ENCODE measurements at regions not wholly inside any gene's neighbourhood (a gene's known extent, or its start where the extent isn't known, plus 50 kb on each side); places are given as distances from the start of the nearest gene placed in this dataset.

GRCh38 chr16:73193464-73193863 is 145.5 kb upstream of the ZFHX3 start:
- Histone ChIP-seq H3K79me1 (ENCODE audit: low read length) (peaks cover 2% of the 10 kb centered on the region), H3K4me2 (ENCODE audit: low read length) (no peak overlapping the region)
- WGBS (ENCODE audit: extremely low coverage, insufficient coverage, insufficient read length), result no CpG with 5 or more reads among the region's 1 CpG

GRCh38 chr16:73192232-73192894 is 144.4 kb upstream of the ZFHX3 start:
- H3K23ac ChIP-seq (ENCODE audit: low read length), result no peak overlapping the region
- peaks cover 0 to 2% of the 10 kb centered on the region in 2 experiments for H3K4me1 ChIP-seq (ENCODE audit: control insufficient read depth in 1 of 2, insufficient read depth in 2 of 2, low read length in 2 of 2)
- no CpG with 5 or more reads among the region's 19 CpGs for whole genome bisulfite sequencing (ENCODE audit: extremely low coverage, insufficient coverage, insufficient read length)
- no peaks in the 10 kb centered on the region for H3K79me2 ChIP-seq (ENCODE audit: control insufficient read depth, insufficient read depth, low read length, poor library complexity)
- H2AK5ac ChIP-seq (ENCODE audit: low read length), result no peak overlapping the region
- H2AFZ ChIP-seq (ENCODE audit: insufficient read depth, low read length, poor library complexity), result no peak overlapping the region
- H2BK120ac ChIP-seq (ENCODE audit: insufficient read depth, low read length, poor library complexity), result no peak overlapping the region
- H3K27ac ChIP-seq (ENCODE audit: low read depth, low read length), result no peak overlapping the region
- H3K79me1 ChIP-seq (ENCODE audit: low read length), result peaks cover 2% of the 10 kb centered on the region
- H2BK12ac ChIP-seq (ENCODE audit: low read length), result no peak overlapping the region
- no peak overlapping the region for H3K14ac ChIP-seq (ENCODE audit: low read length)
- H4K8ac ChIP-seq (ENCODE audit: low read depth, low read length), result no peak overlapping the region
- no peak overlapping the region for H3K4me3 ChIP-seq (ENCODE audit: low read depth, low read length)
- no peaks in the 10 kb centered on the region for H3K36me3 ChIP-seq (ENCODE audit: control insufficient read depth in 1 of 2, insufficient read depth in 2 of 2, low read length in 2 of 2)
- H3K27me3 ChIP-seq (ENCODE audit: insufficient read depth, low read length), result no peaks in the 10 kb centered on the region
- no peak overlapping the region for H4K12ac ChIP-seq (ENCODE audit: low read depth, low read length)
- no peak for DNase-seq
- no peak overlapping the region for H3K9ac ChIP-seq (ENCODE audit: low read length)
- H3K4ac ChIP-seq (ENCODE audit: low read depth, low read length), result no peak overlapping the region
- no peak overlapping the region for H4K91ac ChIP-seq (ENCODE audit: low read depth, low read length)
- H2BK5ac ChIP-seq (ENCODE audit: low read depth, low read length, poor library complexity), result no peak overlapping the region
- H3K9me3 ChIP-seq (ENCODE audit: insufficient read depth, low read depth, low read length), result peaks cover 2% of the 10 kb centered on the region
- H3K18ac ChIP-seq (ENCODE audit: low read length), result no peak overlapping the region
- no peak overlapping the region for H3K4me2 ChIP-seq (ENCODE audit: low read length)

More at GRCh38 chr16:73193464-73193863, 145.5 kb upstream of the ZFHX3 start:
- Histone ChIP-seq H4K91ac (ENCODE audit: low read depth, low read length) (no peak overlapping the region), H4K12ac (ENCODE audit: low read depth, low read length) (no peak overlapping the region), H3K79me2 (ENCODE audit: control insufficient read depth, insufficient read depth, low read length, poor library complexity) (no peaks in the 10 kb centered on the region), H3K27ac (ENCODE audit: low read depth, low read length) (no peak overlapping the region), H2BK120ac (ENCODE audit: insufficient read depth, low read length, poor library complexity) (no peak overlapping the region), H3K9me3 (ENCODE audit: insufficient read depth, low read depth, low read length) (peaks cover 2% of the 10 kb centered on the region), H2BK5ac (ENCODE audit: low read depth, low read length, poor library complexity) (no peak overlapping the region), H2AK5ac (ENCODE audit: low read length) (no peak overlapping the region), H3K4ac (ENCODE audit: low read depth, low read length) (no peak overlapping the region), H2BK12ac (ENCODE audit: low read length) (no peak overlapping the region), H3K36me3 (ENCODE audit: control insufficient read depth in 1 of 2, insufficient read depth in 2 of 2, low read length in 2 of 2) (no peaks in the 10 kb centered on the region), H3K18ac (ENCODE audit: low read length) (no peak overlapping the region), H3K23ac (ENCODE audit: low read length) (no peak overlapping the region), H3K14ac (ENCODE audit: low read length) (no peak overlapping the region), H4K8ac (ENCODE audit: low read depth, low read length) (no peak overlapping the region), H3K4me3 (ENCODE audit: low read depth, low read length) (no peak overlapping the region), H3K4me1 (ENCODE audit: control insufficient read depth in 1 of 2, insufficient read depth in 2 of 2, low read length in 2 of 2) (peaks cover 0 to 2% of the 10 kb centered on the region in 2 experiments), H2AFZ (ENCODE audit: insufficient read depth, low read length, poor library complexity) (no peak overlapping the region), H3K9ac (ENCODE audit: low read length) (no peak overlapping the region), H3K27me3 (ENCODE audit: insufficient read depth, low read length) (no peaks in the 10 kb centered on the region)
- no peak for DNase-seq

GRCh38 chr16:73191660-73192046 is 143.7 kb upstream of the ZFHX3 start:
- Histone ChIP-seq H3K4me1 (ENCODE audit: control insufficient read depth in 1 of 2, insufficient read depth in 2 of 2, low read length in 2 of 2) (peaks cover 0 to 1% of the 10 kb centered on the region in 2 experiments), H3K18ac (ENCODE audit: low read length) (no peak overlapping the region), H3K79me2 (ENCODE audit: control insufficient read depth, insufficient read depth, low read length, poor library complexity) (no peaks in the 10 kb centered on the region), H3K79me1 (ENCODE audit: low read length) (peaks cover 2% of the 10 kb centered on the region), H3K4me3 (ENCODE audit: low read depth, low read length) (no peak overlapping the region), H3K9me3 (ENCODE audit: insufficient read depth, low read depth, low read length) (peaks cover 2% of the 10 kb centered on the region), H3K4me2 (ENCODE audit: low read length) (no peak overlapping the region), H3K23ac (ENCODE audit: low read length) (no peak overlapping the region), H2BK120ac (ENCODE audit: insufficient read depth, low read length, poor library complexity) (no peak overlapping the region), H2AFZ (ENCODE audit: insufficient read depth, low read length, poor library complexity) (no peak overlapping the region), H4K12ac (ENCODE audit: low read depth, low read length) (no peak overlapping the region), H3K27ac (ENCODE audit: low read depth, low read length) (no peak overlapping the region), H3K14ac (ENCODE audit: low read length) (no peak overlapping the region), H3K9ac (ENCODE audit: low read length) (no peak overlapping the region), H2BK5ac (ENCODE audit: low read depth, low read length, poor library complexity) (no peak overlapping the region), H2AK5ac (ENCODE audit: low read length) (no peak overlapping the region), H2BK12ac (ENCODE audit: low read length) (no peak overlapping the region), H3K36me3 (ENCODE audit: control insufficient read depth in 1 of 2, insufficient read depth in 2 of 2, low read length in 2 of 2) (no peaks in the 10 kb centered on the region), H4K8ac (ENCODE audit: low read depth, low read length) (no peak overlapping the region), H4K91ac (ENCODE audit: low read depth, low read length) (no peak overlapping the region), H3K27me3 (ENCODE audit: insufficient read depth, low read length) (no peaks in the 10 kb centered on the region), H3K4ac (ENCODE audit: low read depth, low read length) (no peak overlapping the region)
- WGBS (ENCODE audit: extremely low coverage, insufficient coverage, insufficient read length), result no CpG with 5 or more reads among the region's 8 CpGs
- DNase-seq, result no peak

GRCh38 chr16:73190688-73191659 is 143.0 kb upstream of the ZFHX3 start:
- Histone ChIP-seq H3K9ac (ENCODE audit: low read length) (no peak overlapping the region), H3K14ac (ENCODE audit: low read length) (no peak overlapping the region), H2BK5ac (ENCODE audit: low read depth, low read length, poor library complexity) (no peak overlapping the region), H2AK5ac (ENCODE audit: low read length) (no peak overlapping the region), H4K12ac (ENCODE audit: low read depth, low read length) (no peak overlapping the region), H3K79me1 (ENCODE audit: low read length) (no peaks in the 10 kb centered on the region), H3K79me2 (ENCODE audit: control insufficient read depth, insufficient read depth, low read length, poor library complexity) (no peaks in the 10 kb centered on the region), H3K4ac (ENCODE audit: low read depth, low read length) (no peak overlapping the region), H3K4me1 (ENCODE audit: control insufficient read depth in 1 of 2, insufficient read depth in 2 of 2, low read length in 2 of 2) (peaks cover 0 to 2% of the 10 kb centered on the region in 2 experiments), H4K91ac (ENCODE audit: low read depth, low read length) (no peak overlapping the region), H2BK12ac (ENCODE audit: low read length) (no peak overlapping the region), H3K4me2 (ENCODE audit: low read length) (no peak overlapping the region), H2BK120ac (ENCODE audit: insufficient read depth, low read length, poor library complexity) (no peak overlapping the region), H2AFZ (ENCODE audit: insufficient read depth, low read length, poor library complexity) (no peak overlapping the region), H3K27me3 (ENCODE audit: insufficient read depth, low read length) (no peaks in the 10 kb centered on the region), H3K27ac (ENCODE audit: low read depth, low read length) (no peak overlapping the region), H3K4me3 (ENCODE audit: low read depth, low read length) (no peak overlapping the region), H3K23ac (ENCODE audit: low read length) (no peak overlapping the region), H3K36me3 (ENCODE audit: control insufficient read depth in 1 of 2, insufficient read depth in 2 of 2, low read length in 2 of 2) (no peaks in the 10 kb centered on the region), H4K8ac (ENCODE audit: low read depth, low read length) (no peak overlapping the region), H3K9me3 (ENCODE audit: insufficient read depth, low read depth, low read length) (peaks cover 2% of the 10 kb centered on the region), H3K18ac (ENCODE audit: low read length) (no peak overlapping the region)
- no peak for DNase-seq
- WGBS (ENCODE audit: extremely low coverage, insufficient coverage, insufficient read length), result no CpG with 5 or more reads among the region's 19 CpGs
